ENCODE measurements at regions not wholly inside any gene's neighbourhood (a gene's known extent, or its start where the extent isn't known, plus 50 kb on each side); places are given as distances from the start of the nearest gene placed in this dataset.
A peak's percentile ranks its signal among the peaks of the same experiment; 100 is the strongest.

DNA sequence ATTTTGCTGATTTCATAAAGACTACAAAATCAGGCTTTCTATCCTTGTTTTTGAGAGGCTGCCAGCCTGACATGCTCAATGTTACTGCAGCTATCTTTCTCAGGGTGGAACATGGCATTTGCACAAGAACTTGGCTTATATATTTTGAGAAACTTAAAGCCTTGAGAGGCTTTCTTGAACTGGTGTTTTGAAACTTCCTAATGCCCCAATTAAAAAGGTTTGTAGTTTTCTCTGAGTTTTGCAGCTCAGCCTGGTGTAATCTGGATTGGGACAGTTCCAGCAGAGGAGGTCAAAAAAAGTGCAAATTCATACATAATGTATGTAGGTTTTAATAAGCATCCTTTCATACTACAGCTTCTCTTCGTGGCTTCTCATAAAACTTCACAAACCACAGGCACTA lies 223.4 kb downstream of the FAM76B start:
- no peak for DNase-seq
- in situ Hi-C loops (cut with HindIII; ENCODE audit: low pct_ligation_motif_present, low pct_unique_long_range_greater_than_20kb, low sequenced_read_pairs) = no loop called here

- in situ Hi-C loops (cut with HindIII; ENCODE audit: low pct_ligation_motif_present, low pct_unique_long_range_greater_than_20kb, low sequenced_read_pairs) = no loop called here
- DNase-seq = no peak
These were observed 223.8 kb downstream of the FAM76B start for GRCh38 chr11:95565724-95566141.

DNA sequence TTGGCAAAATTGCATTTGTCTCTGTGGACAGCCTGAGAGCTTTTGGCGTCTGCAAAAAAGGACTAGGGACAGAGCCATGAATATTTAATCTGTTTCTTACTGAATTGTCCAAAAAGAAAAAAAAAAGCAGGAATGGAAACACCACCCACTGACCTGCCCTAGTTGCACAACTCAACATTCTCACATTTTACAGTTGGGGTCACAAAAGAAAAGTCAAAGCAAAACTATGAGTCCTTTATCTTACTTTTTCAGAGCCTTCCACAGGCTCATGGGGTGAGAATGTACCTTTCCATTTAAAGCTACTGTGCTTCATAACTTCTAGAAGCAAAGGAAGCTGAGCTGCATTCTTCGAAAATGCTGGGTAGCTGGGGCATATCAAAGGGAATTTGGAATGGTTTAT lies 225.7 kb downstream of the FAM76B start:
- no peak for DNase-seq
- in situ Hi-C loops (cut with HindIII; ENCODE audit: low pct_ligation_motif_present, low pct_unique_long_range_greater_than_20kb, low sequenced_read_pairs) = no loop called here

DNA sequence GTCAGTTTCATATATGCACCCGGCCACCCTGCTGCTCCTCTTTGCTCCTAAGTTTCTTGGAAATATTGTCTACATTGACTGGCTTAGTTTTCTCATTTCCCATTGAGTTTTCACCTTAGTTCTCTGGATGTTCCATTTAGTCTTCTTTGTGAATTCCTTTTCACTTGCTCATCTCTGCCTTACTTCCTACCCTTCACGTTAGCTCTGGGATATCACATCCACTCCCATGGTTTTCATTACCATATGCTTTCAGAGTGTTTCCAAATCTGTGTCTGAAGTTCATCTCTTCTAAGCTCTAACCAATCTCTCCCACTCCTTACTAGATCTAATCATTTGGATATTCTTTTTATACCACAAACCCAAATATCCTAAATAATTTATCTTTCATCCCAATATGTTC lies 226.4 kb downstream of the FAM76B start:
- DNase-seq = no peak
- in situ Hi-C loops (cut with HindIII; ENCODE audit: low pct_ligation_motif_present, low pct_unique_long_range_greater_than_20kb, low sequenced_read_pairs) = no loop called here

GRCh38 chr11:95562196-95562921 lies 227.2 kb downstream of the FAM76B start:
- no peak for DNase-seq
- in situ Hi-C loops (cut with HindIII; ENCODE audit: low pct_ligation_motif_present, low pct_unique_long_range_greater_than_20kb, low sequenced_read_pairs) = no loop called here

DNA sequence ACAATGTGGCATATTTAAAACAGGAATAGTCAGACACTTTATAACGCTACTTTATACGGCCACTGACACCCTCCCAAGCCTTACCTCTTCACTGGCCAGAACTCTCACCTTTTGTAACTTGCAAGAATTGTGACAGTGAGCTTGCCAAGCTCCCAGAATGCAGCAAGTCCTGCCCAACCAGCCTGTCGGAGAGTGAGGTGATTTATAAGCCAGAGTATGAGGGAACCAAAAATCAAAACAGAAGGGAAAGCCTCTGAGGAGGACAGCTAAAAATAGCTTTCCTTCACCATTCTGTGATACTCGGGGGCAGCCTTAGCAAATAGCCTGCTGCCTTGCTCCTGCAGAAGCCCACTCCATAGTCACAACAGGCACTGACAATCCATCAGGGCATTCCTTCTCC lies 229.7 kb downstream of the FAM76B start:
- in situ Hi-C loops (cut with HindIII; ENCODE audit: low pct_ligation_motif_present, low pct_unique_long_range_greater_than_20kb, low sequenced_read_pairs) = no loop called here
- DNase-seq = no peak

DNA sequence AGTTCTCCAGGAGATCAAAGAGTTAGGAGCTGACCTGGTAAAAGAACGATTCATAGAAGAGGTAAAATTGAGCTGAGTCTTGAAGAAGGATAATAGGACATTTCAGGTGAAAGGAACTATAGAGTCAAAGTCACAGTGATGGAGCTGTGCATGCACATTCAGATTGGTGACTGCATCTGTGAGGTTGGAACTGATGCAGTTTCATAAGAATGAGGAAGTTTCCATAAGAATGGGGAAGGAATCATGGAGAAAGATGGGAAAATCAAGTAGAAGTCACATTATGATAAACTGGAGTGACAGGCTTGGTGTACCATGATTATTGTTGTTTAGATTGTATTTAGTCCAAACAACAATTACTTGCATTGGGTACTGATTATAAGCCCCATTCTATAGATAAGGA lies 232.2 kb downstream of the FAM76B start:
- no peak for DNase-seq
- in situ Hi-C loops (cut with HindIII; ENCODE audit: low pct_ligation_motif_present, low pct_unique_long_range_greater_than_20kb, low sequenced_read_pairs) = no loop called here

- in situ Hi-C loops (cut with HindIII; ENCODE audit: low pct_ligation_motif_present, low pct_unique_long_range_greater_than_20kb, low sequenced_read_pairs) = no loop called here
- no peak for DNase-seq
These were observed 233.0 kb downstream of the FAM76B start for GRCh38 chr11:95556342-95557163.

DNA sequence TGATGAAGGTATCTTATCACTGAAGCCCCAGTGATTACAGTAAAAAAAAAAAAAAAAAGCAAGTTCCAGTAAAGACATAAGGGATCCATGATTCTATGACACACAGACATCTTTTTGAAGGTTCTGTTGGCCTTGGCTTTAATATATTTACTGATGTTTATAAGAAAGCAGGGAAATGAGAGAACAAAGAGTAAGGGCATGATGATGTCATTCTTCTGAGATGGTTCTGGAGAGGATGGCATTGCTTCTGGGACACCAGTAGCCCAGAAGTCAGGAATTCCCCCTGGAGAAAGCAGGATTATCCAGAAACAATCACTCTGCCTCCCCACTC lies 233.6 kb downstream of the FAM76B start:
- no peak for DNase-seq
- in situ Hi-C loops (cut with HindIII; ENCODE audit: low pct_ligation_motif_present, low pct_unique_long_range_greater_than_20kb, low sequenced_read_pairs) = no loop called here

DNA sequence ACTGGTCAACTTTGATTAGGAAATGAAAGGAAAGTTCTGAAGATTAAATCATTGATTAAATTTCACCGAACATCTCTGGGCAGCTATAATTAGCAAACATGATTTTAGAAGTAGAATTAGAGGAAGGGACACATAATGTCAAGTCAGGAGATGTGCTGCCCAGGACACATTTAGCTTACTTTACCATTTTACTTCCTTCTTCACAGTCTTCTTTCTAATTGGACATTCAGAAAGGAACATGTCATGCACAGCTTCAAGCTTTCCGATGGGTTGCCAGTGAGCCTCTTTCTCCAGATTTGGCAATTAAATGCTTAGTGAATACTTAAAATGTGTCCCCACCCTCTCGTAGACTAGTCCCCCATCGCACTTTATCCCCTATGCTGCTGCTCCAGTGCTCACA lies 234.7 kb downstream of the FAM76B start:
- in situ Hi-C loops (cut with HindIII; ENCODE audit: low pct_ligation_motif_present, low pct_unique_long_range_greater_than_20kb, low sequenced_read_pairs) = no loop called here
- DNase-seq = no peak

GRCh38 chr11:95549301-95549700 lies 240.3 kb downstream of the FAM76B start:
- in situ Hi-C loops (cut with HindIII; ENCODE audit: low pct_ligation_motif_present, low pct_unique_long_range_greater_than_20kb, low sequenced_read_pairs) = no loop called here
- no peak for DNase-seq

DNA sequence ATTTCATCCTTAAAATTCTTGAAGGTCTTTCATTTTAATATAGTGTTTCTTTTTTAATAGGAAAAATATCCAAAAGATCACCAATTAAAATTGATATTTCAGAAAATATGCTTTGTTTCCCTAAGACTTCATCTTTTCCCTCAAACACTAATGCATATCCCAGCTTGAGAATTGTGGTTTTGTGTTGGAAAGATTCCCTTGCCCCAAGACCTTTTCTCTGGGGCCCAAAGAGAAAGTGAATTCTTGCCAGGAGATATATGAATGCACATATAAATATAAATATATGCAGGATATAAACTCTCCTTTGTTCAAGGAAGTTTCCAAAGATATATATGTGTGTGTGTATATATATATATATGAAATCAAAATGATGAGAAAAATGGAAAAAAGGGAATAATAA lies 241.2 kb downstream of the FAM76B start:
- DNase-seq = no peak
- in situ Hi-C loops (cut with HindIII; ENCODE audit: low pct_ligation_motif_present, low pct_unique_long_range_greater_than_20kb, low sequenced_read_pairs) = no loop called here

DNA sequence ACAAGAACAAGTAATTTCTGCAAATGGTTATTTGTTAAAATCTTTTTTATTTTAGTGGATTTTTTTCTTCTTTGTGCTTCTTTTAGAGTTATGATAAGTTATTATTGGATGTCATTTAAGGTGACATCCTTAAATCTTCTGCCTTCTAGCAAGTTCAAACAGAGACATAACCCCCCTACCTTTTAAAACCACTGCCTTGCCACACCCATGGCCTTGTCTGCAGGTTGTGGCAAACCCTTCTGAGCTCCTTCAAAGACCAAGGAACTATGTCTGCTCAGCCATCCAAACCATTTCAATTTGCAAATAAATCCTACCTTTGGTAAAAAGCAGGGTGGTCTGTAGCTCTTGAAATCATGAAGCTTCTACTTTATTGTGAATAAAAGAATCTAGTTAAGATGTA lies 241.6 kb downstream of the FAM76B start:
- DNase-seq = no peak
- in situ Hi-C loops (cut with HindIII; ENCODE audit: low pct_ligation_motif_present, low pct_unique_long_range_greater_than_20kb, low sequenced_read_pairs) = no loop called here

- in situ Hi-C loops (cut with HindIII; ENCODE audit: low pct_ligation_motif_present, low pct_unique_long_range_greater_than_20kb, low sequenced_read_pairs) = no loop called here
- DNase-seq = no peak
These were observed 242.4 kb downstream of the FAM76B start for GRCh38 chr11:95547186-95547585.

GRCh38 chr11:95545116-95545875 lies 244.3 kb downstream of the FAM76B start:
- in situ Hi-C loops (cut with HindIII; ENCODE audit: low pct_ligation_motif_present, low pct_unique_long_range_greater_than_20kb, low sequenced_read_pairs) = no loop called here
- DNase-seq = peak; percentile 7

- in situ Hi-C loops (cut with HindIII; ENCODE audit: low pct_ligation_motif_present, low pct_unique_long_range_greater_than_20kb, low sequenced_read_pairs) = no loop called here
- DNase-seq = no peak
These were observed 245.3 kb downstream of the FAM76B start for GRCh38 chr11:95544095-95544856.

- no peak for DNase-seq
- in situ Hi-C loops (cut with HindIII; ENCODE audit: low pct_ligation_motif_present, low pct_unique_long_range_greater_than_20kb, low sequenced_read_pairs) = no loop called here
These were observed 246.6 kb downstream of the FAM76B start for GRCh38 chr11:95542868-95543551.

DNA sequence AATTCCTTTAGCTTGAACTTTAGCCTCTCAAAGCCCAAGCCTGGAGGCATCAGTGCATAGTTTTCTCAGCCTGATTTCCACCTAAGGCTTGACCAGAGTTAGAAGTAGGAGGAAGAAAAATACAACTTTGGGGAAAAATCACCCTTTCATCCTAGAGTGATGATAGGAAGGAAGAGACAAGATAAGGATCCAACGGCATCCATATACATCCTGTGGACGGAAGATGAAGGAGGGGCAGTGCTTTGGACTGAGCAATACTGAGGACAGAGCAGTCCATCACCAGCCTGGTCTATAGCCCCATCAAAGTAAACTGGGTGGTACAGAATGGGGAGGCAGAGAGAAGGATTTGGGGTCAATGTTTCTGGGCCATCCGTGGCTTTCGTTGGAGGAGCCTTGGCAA lies 247.9 kb downstream of the FAM76B start:
- DNase-seq = no peak
- in situ Hi-C loops (cut with HindIII; ENCODE audit: low pct_ligation_motif_present, low pct_unique_long_range_greater_than_20kb, low sequenced_read_pairs) = no loop called here

All from ACHN (cell line).